ENCODE measurements at regions not wholly inside any gene's neighbourhood (a gene's known extent, or its start where the extent isn't known, plus 50 kb on each side); places are given as distances from the start of the nearest gene placed in this dataset.

DNA sequence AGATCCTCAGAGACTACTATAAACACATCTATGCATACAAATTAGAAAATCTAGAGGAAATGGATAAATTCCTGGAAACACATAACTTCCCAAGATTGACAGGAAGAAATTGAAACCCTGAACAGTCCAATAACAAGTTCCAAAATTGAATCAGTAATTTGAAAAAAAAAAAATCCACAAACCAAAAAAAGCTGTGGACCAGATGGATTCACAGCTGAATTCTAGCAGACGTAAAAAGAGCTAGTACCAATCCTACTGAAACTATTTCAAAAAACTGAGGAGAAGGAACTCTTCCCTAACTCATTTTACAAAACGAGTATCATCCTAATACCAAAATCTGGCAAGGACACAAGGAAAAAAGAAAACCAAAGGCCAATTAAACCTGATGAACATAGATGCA, 77.0 kb upstream of the FXR1 start:
- TF ChIP-seq CTCF (IDR thresholded peaks at IDR 0.05; ENCODE audit: borderline replicate concordance, extremely low read depth, insufficient read depth), result no peak
- Histone ChIP-seq H3K9ac (ENCODE audit: low read length in 3 of 3) (no peak overlapping the region), H3K4me1 (ENCODE audit: control insufficient read depth in 2 of 3, insufficient read depth in 2 of 3, low read depth in 1 of 3, low read length in 3 of 3) (no peaks in the 10 kb centered on the region), H3K36me3 (ENCODE audit: control insufficient read depth in 2 of 3, insufficient read depth in 3 of 3, low read length in 3 of 3) (no peaks in the 10 kb centered on the region), H3K4me3 (ENCODE audit: low read length in 3 of 3) (no peak overlapping the region), H3K27ac (ENCODE audit: low read depth in 2 of 2, low read length in 2 of 2) (no peak overlapping the region), H3K27me3 (ENCODE audit: control insufficient read depth, insufficient read depth, low read length) (no peaks in the 10 kb centered on the region), H3K9me3 (ENCODE audit: control insufficient read depth in 2 of 3, insufficient read depth in 1 of 3, low read length in 3 of 3) (no peaks in the 10 kb centered on the region)
- intact Hi-C loops (cut with DNase I), result no loop called here
- DNase-seq (no peak), FAIRE-seq (no peak)

GRCh38 chr3:180836766-180837165, 75.7 kb upstream of the FXR1 start:
- H3K9ac ChIP-seq (ENCODE audit: low read length in 3 of 3), result no peak overlapping the region
- DNase-seq (no peak), FAIRE-seq (no peak)
- H3K27ac ChIP-seq (ENCODE audit: low read depth in 2 of 2, low read length in 2 of 2), result no peak overlapping the region
- no peaks in the 10 kb centered on the region for H3K36me3 ChIP-seq (ENCODE audit: control insufficient read depth in 2 of 3, insufficient read depth in 3 of 3, low read length in 3 of 3)
- TF ChIP-seq CTCF (IDR thresholded peaks at IDR 0.05; ENCODE audit: borderline replicate concordance, extremely low read depth, insufficient read depth), result no peak
- intact Hi-C loops (cut with DNase I), result no loop called here
- no peaks in the 10 kb centered on the region for H3K27me3 ChIP-seq (ENCODE audit: control insufficient read depth, insufficient read depth, low read length)
- no peaks in the 10 kb centered on the region for H3K4me1 ChIP-seq (ENCODE audit: control insufficient read depth in 2 of 3, insufficient read depth in 2 of 3, low read depth in 1 of 3, low read length in 3 of 3)
- H3K9me3 ChIP-seq (ENCODE audit: control insufficient read depth in 2 of 3, insufficient read depth in 1 of 3, low read length in 3 of 3), result peaks cover 0 to 4% (median 0%) of the 10 kb centered on the region in 3 donors
- H3K4me3 ChIP-seq (ENCODE audit: low read length in 3 of 3), result no peak overlapping the region

DNA sequence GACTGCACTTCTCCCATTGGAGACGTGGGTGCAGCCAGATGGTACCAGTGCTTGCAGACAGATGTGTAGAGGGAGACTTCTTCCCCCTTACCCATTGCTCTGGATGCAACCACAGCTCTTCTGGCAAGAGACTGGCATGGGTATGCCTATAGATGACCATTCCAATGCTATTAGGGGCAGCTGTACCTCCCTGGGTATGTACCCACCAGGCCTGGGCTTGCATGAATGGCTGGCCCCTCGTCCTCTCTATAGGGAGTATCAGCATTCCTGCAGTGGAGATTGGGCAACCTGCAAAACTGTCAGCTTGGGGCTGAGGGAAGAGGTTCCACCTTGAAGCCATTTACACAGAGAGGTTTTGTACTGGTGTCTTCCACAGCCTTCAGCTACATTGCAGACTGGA, 57.6 kb upstream of the FXR1 start:
- H3K4me1 ChIP-seq (ENCODE audit: control insufficient read depth in 2 of 3, insufficient read depth in 2 of 3, low read depth in 1 of 3, low read length in 3 of 3), result no peaks in the 10 kb centered on the region
- no peak overlapping the region for H3K9ac ChIP-seq (ENCODE audit: low read length in 3 of 3)
- no peak for TF ChIP-seq CTCF (IDR thresholded peaks at IDR 0.05; ENCODE audit: borderline replicate concordance, extremely low read depth, insufficient read depth)
- FAIRE-seq (no peak), DNase-seq (no peak)
- no peaks in the 10 kb centered on the region for H3K9me3 ChIP-seq (ENCODE audit: control insufficient read depth in 2 of 3, insufficient read depth in 1 of 3, low read length in 3 of 3)
- no peak overlapping the region for H3K4me3 ChIP-seq (ENCODE audit: low read length in 3 of 3)
- intact Hi-C loops (cut with DNase I), result no loop called here
- H3K27me3 ChIP-seq (ENCODE audit: control insufficient read depth, insufficient read depth, low read length), result no peaks in the 10 kb centered on the region
- no peak overlapping the region for H3K27ac ChIP-seq (ENCODE audit: low read depth in 2 of 2, low read length in 2 of 2)
- H3K36me3 ChIP-seq (ENCODE audit: control insufficient read depth in 2 of 3, insufficient read depth in 3 of 3, low read length in 3 of 3), result no peaks in the 10 kb centered on the region

DNA sequence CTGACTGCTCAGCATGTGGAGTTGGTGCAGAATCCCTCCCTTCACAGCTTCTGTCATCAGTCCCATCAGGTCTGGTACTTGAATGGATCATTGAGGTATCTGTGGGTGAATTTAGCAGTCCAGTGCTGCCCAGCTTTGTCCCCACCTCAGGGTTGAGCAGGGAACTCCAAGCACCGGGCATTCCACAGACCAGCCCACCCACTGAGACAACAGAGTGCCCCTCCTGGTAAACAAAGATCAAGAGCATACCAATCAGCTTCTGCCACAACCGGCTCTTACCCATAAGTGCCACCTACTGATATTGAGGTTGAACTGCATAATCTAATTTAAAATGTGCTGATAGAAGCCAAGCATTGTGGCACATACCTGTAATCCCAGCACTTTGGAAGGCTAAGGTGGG, 57.1 kb upstream of the FXR1 start:
- peak in 1 of 5 donors; percentile 7 for DNase-seq
- Histone ChIP-seq H3K4me3 (ENCODE audit: low read length in 3 of 3) (no peak overlapping the region), H3K9ac (ENCODE audit: low read length in 3 of 3) (no peak overlapping the region), H3K36me3 (ENCODE audit: control insufficient read depth in 2 of 3, insufficient read depth in 3 of 3, low read length in 3 of 3) (no peaks in the 10 kb centered on the region), H3K9me3 (ENCODE audit: control insufficient read depth in 2 of 3, insufficient read depth in 1 of 3, low read length in 3 of 3) (no peaks in the 10 kb centered on the region), H3K27ac (ENCODE audit: low read depth in 2 of 2, low read length in 2 of 2) (no peak overlapping the region), H3K4me1 (ENCODE audit: control insufficient read depth in 2 of 3, insufficient read depth in 2 of 3, low read depth in 1 of 3, low read length in 3 of 3) (no peaks in the 10 kb centered on the region), H3K27me3 (ENCODE audit: control insufficient read depth, insufficient read depth, low read length) (no peaks in the 10 kb centered on the region)
- no peak for FAIRE-seq
- intact Hi-C loops (cut with DNase I), result no loop called here
- TF ChIP-seq CTCF (IDR thresholded peaks at IDR 0.05; ENCODE audit: borderline replicate concordance, extremely low read depth, insufficient read depth), result no peak
